ENCODE measurements at regions not wholly inside any gene's neighbourhood (a gene's known extent, or its start where the extent isn't known, plus 50 kb on each side); places are given as distances from the start of the nearest gene placed in this dataset.

- POLR2A ChIA-PET (ENCODE audit: partially characterized antibody), result no interaction called here
- no peak overlapping the region for H3K18ac ChIP-seq (ENCODE audit: extremely low read depth, low read length)
Observed at GRCh38 chr1:55713516-55713915, 498.4 kb upstream of the USP24 start.

More at GRCh38 chr1:55713516-55713915, 498.4 kb upstream of the USP24 start:
- Histone ChIP-seq H3K9ac (replicated peaks in 1 of 4; ENCODE audit: extremely low read depth in 1 of 4, low read depth in 3 of 4, low read length in 3 of 4) (no peak overlapping the region), H2BK5ac (ENCODE audit: low read depth, low read length) (no peak overlapping the region), H3K4ac (replicated peaks; ENCODE audit: insufficient read length, low read depth, low read length) (no peak overlapping the region), H3K4me1 (replicated peaks in 1 of 4; ENCODE audit: control insufficient read depth in 3 of 4, insufficient read depth in 4 of 4, low read length in 3 of 4) (peaks cover 0 to 7% (median 4%) of the 10 kb centered on the region in 4 experiments; a peak in 4 of 7 replicates), H3K79me2 (ENCODE audit: control insufficient read depth in 1 of 2, insufficient read depth in 2 of 2, low read length in 2 of 2) (no peaks in the 10 kb centered on the region), H4K8ac (ENCODE audit: extremely low read depth, insufficient read depth, low read length) (no peak overlapping the region), H4K91ac (replicated peaks; ENCODE audit: insufficient read length, low read length) (no peak overlapping the region), H3K23me2 (ENCODE audit: low read depth, low read length) (no peaks in the 10 kb centered on the region), H3K27ac (ENCODE audit: low read depth, low read length) (no peak overlapping the region), H2AK5ac (ENCODE audit: low read depth, low read length) (no peak overlapping the region), H3K56ac (replicated peaks; ENCODE audit: insufficient read length, low read depth, low read length) (no peak overlapping the region), H3K36me3 (ENCODE audit: control insufficient read depth in 2 of 4, insufficient read depth in 4 of 4, low read length in 3 of 4) (peaks cover 0 to 2% (median under 1%) of the 10 kb centered on the region in 4 experiments; a peak in 1 of 8 replicates), H2BK15ac (ENCODE audit: low read length) (no peak overlapping the region), H3K9me3 (ENCODE audit: insufficient read depth in 2 of 2, low read depth in 1 of 2, low read length in 1 of 2) (no peaks in the 10 kb centered on the region), H2BK20ac (ENCODE audit: low read length) (no peak overlapping the region), H3K23ac (ENCODE audit: insufficient read length) (no peak overlapping the region), H3K4me3 (ENCODE audit: extremely low read depth in 1 of 4, insufficient read depth in 2 of 4, low read depth in 3 of 4, low read length in 4 of 4) (no peak overlapping the region), H3K4me2 (ENCODE audit: insufficient read depth in 1 of 2, low read depth in 2 of 2, low read length in 2 of 2) (no peak overlapping the region), H4K5ac (ENCODE audit: insufficient read length, low read depth, low read length) (no peak overlapping the region), H3K79me1 (ENCODE audit: low read depth, low read length) (no peaks in the 10 kb centered on the region), H4K20me1 (replicated peaks in 1 of 2; ENCODE audit: control insufficient read depth in 1 of 2, insufficient read depth in 2 of 2, low read length in 2 of 2) (no peaks in the 10 kb centered on the region), H2AFZ (ENCODE audit: low read length) (no peak overlapping the region), H2BK120ac (replicated peaks; ENCODE audit: low read depth, low read length) (no peak overlapping the region), H3K14ac (ENCODE audit: insufficient read length) (no peak overlapping the region), H3K27me3 (replicated peaks in 1 of 4; ENCODE audit: control insufficient read depth in 3 of 4, extremely low read depth in 1 of 4, insufficient read depth in 3 of 4, low read length in 3 of 4) (no peaks in the 10 kb centered on the region), H2BK12ac (ENCODE audit: low read depth, low read length) (no peak overlapping the region)
- no peak for DNase-seq (ENCODE audit: low read depth in 1 of 2, low spot score in 2 of 2)
- FAIRE-seq, result no peak
- no peak for TF ChIP-seq GTF2F1 (IDR thresholded peaks at IDR 0.05; ENCODE audit: borderline replicate concordance, low read depth, low read length)
- no peak for TF ChIP-seq CTBP2 (IDR thresholded peaks at IDR 0.05; ENCODE audit: borderline replicate concordance, insufficient read depth, insufficient read length, low read length)
- TF ChIP-seq CHD1 (IDR thresholded peaks at IDR 0.05; ENCODE audit: low read depth, low read length), result no peak
- TF ChIP-seq ASH2L (IDR thresholded peaks at IDR 0.05; ENCODE audit: low read length), result no peak
- TF ChIP-seq BCL11A (IDR thresholded peaks at IDR 0.05; ENCODE audit: low read depth in 2 of 2, low read length in 2 of 2), result no peak
- no peak for TF ChIP-seq HDAC6 (IDR thresholded peaks at IDR 0.05; ENCODE audit: low read depth, low read length)
- no peak for TF ChIP-seq KDM5A (IDR thresholded peaks at IDR 0.05; ENCODE audit: low read length)
- WGBS, 2 experiments (ENCODE audit: extremely low coverage in 1 of 2, insufficient coverage in 1 of 2, insufficient read length in 1 of 2, insufficient replicate concordance in 2 of 2, low coverage in 1 of 2, low lambda C conversion rate in 2 of 2, missing lambda C conversion rate in 1 of 2), result 86% methylated on average over 5 of the region's 5 CpGs; no CpG with 5 or more reads in 1 of the 2 experiments
- CTCF ChIA-PET (ENCODE audit: partially characterized antibody), result interaction anchor here (0.6 to 5.0 kb wide), 2 partner anchors 12 to 134 kb away, joined by 3 to 23 read pairs; no protein-coding TSS in a partner anchor
